H9 (cell line): ENCODE measurements at regions not wholly inside any gene's neighbourhood (a gene's known extent, or its start where the extent isn't known, plus 50 kb on each side); places are given as distances from the start of the nearest gene placed in this dataset.
A peak's percentile ranks its signal among the peaks of the same experiment; 100 is the strongest.

Experiments
- DNase-seq: peaks from one replicate; pipeline ENCODE4 v3.0.0-alpha.2; 2017
- H2AFZ ChIP-seq: one replicate; pipeline ENCODE4 v1.6.1; 2013; ENCODE audit warnings: mild to moderate bottlenecking, low read length, control low read depth, moderate library complexity
- H2AK5ac ChIP-seq: 2 replicates; pipeline ENCODE4 v1.6.1; 2013; ENCODE audit warnings: low read length, control low read depth, mixed read lengths; ENCODE audit not compliant: insufficient read length
- H2BK120ac ChIP-seq: one replicate; pipeline ENCODE4 v1.6.1; 2013; ENCODE audit warnings: low read depth, mild to moderate bottlenecking, low read length, control low read depth, inconsistent platforms; ENCODE audit not compliant: poor library complexity, severe bottlenecking
- H2BK12ac ChIP-seq: 2 replicates; pipeline ENCODE4 v1.6.1; 2013; ENCODE audit warnings: low read length, control low read depth, mixed read lengths, low read depth; ENCODE audit not compliant: insufficient read length
- H2BK15ac ChIP-seq: 2 replicates; pipeline ENCODE4 v1.6.1; 2013; ENCODE audit warnings: low read depth, low read length, control low read depth
- H2BK20ac ChIP-seq: one replicate; pipeline ENCODE4 v1.6.1; 2013; ENCODE audit warnings: low read depth, mild to moderate bottlenecking, low read length, control low read depth, inconsistent platforms; ENCODE audit not compliant: poor library complexity, severe bottlenecking
- H2BK5ac ChIP-seq: 2 replicates; pipeline ENCODE4 v1.6.1; 2013; ENCODE audit warnings: low read length, control low read depth, mixed read lengths; ENCODE audit not compliant: insufficient read length
- H3K14ac ChIP-seq: 2 replicates; pipeline ENCODE4 v1.6.1; 2013; ENCODE audit warnings: low read length, control low read depth; ENCODE audit not compliant: insufficient read depth
- H3K18ac ChIP-seq: 2 replicates; pipeline ENCODE4 v1.6.1; 2013; ENCODE audit warnings: low read depth, mild to moderate bottlenecking, mixed read lengths, low read length, control low read depth; ENCODE audit not compliant: insufficient read length
- H3K23ac ChIP-seq: 2 replicates; pipeline ENCODE4 v1.6.1; 2013; ENCODE audit warnings: low read length, control low read depth, mixed read lengths, low read depth; ENCODE audit not compliant: insufficient read length
- H3K23me2 ChIP-seq: 2 replicates; pipeline ENCODE4 v1.6.1; 2013; ENCODE audit warnings: low read depth, mild to moderate bottlenecking, mixed read lengths, low read length, control low read depth; ENCODE audit not compliant: insufficient read length, poor library complexity, severe bottlenecking
- H3K27ac ChIP-seq: 2 replicates; pipeline ENCODE4 v1.5.1; 2013; ENCODE audit warnings: low read length, control low read depth, mixed read lengths, low read depth; ENCODE audit not compliant: insufficient read length
- H3K27me3 ChIP-seq: 2 replicates; pipeline ENCODE4 v1.6.1; 2013; ENCODE audit warnings: low read length, control low read depth, inconsistent platforms; ENCODE audit not compliant: insufficient read depth
- H3K4ac ChIP-seq: 2 replicates; pipeline ENCODE4 v1.6.1; 2013; ENCODE audit warnings: low read depth, mild to moderate bottlenecking, control low read depth, inconsistent platforms, low read length, moderate library complexity
- H3K4me1 ChIP-seq: 2 replicates; pipeline ENCODE4 v1.6.1; 2013; ENCODE audit warnings: low read length, control low read depth, inconsistent platforms; ENCODE audit not compliant: insufficient read depth
- H3K4me2 ChIP-seq: 2 replicates; pipeline ENCODE4 v1.6.1; 2013; ENCODE audit warnings: low read length, control low read depth, mixed read lengths; ENCODE audit not compliant: insufficient read length, insufficient read depth
- H3K56ac ChIP-seq: 2 replicates; pipeline ENCODE4 v1.6.1; 2013; ENCODE audit warnings: low read depth, mild to moderate bottlenecking, mixed read lengths, low read length, control low read depth; ENCODE audit not compliant: insufficient read length
- H3K79me1 ChIP-seq: 2 replicates; pipeline ENCODE4 v1.6.1; 2013; ENCODE audit warnings: low read depth, mild to moderate bottlenecking, moderate library complexity, low read length, control low read depth, inconsistent platforms; ENCODE audit not compliant: insufficient read depth, poor library complexity, severe bottlenecking
- H3K79me2 ChIP-seq: 2 replicates; pipeline ENCODE4 v1.6.1; 2013; ENCODE audit warnings: low read length, control low read depth, inconsistent platforms; ENCODE audit not compliant: insufficient read depth
- H3K9ac ChIP-seq: 2 replicates; pipeline ENCODE4 v1.6.1; 2013; ENCODE audit warnings: low read length, control low read depth, mixed read lengths; ENCODE audit not compliant: insufficient read length; ENCODE audit errors: extremely low read depth
- H3K9me3 ChIP-seq: one replicate; pipeline ENCODE4 v1.6.1; 2013; ENCODE audit warnings: low read depth, low read length, inconsistent platforms; ENCODE audit not compliant: control insufficient read depth
- H3T11ph ChIP-seq: one replicate; pipeline ENCODE4 v1.6.1; 2013; ENCODE audit warnings: mild to moderate bottlenecking, low read length, control low read depth, inconsistent platforms
- H4K20me1 ChIP-seq: one replicate; pipeline ENCODE4 v1.6.1; 2013; ENCODE audit not compliant: control insufficient read depth, insufficient read length, insufficient read depth
- H4K5ac ChIP-seq: 2 replicates; pipeline ENCODE4 v1.6.1; 2013; ENCODE audit warnings: low read depth, mild to moderate bottlenecking, mixed read lengths, low read length, control low read depth; ENCODE audit not compliant: insufficient read length
- H4K8ac ChIP-seq: replicated peaks from 2 replicates; pipeline ENCODE4 v1.6.1; 2013; ENCODE audit warnings: low read length, control low read depth, mixed read lengths, low read depth; ENCODE audit not compliant: insufficient read length
- H4K91ac ChIP-seq: 2 replicates; pipeline ENCODE4 v1.6.1; 2013; ENCODE audit warnings: low read depth, mild to moderate bottlenecking, moderate library complexity, mixed read lengths, low read length, control low read depth; ENCODE audit not compliant: insufficient read length
- H3K27ac Mint-ChIP-seq, 3 experiments: 2 replicates in 2 of 3; 3 replicates in 1 of 3; pipeline ENCODE4 v1.8.0; 2020 to 2021; ENCODE audit warnings: mixed read lengths in 3 of 3, mild to moderate bottlenecking in 1 of 3, moderate library complexity in 1 of 3
- H3K27me3 Mint-ChIP-seq: 2 replicates; pipeline ENCODE4 v1.8.0; 2021; ENCODE audit warnings: low read depth, mild to moderate bottlenecking, moderate library complexity, mixed read lengths
- H3K36me3 Mint-ChIP-seq, 3 experiments: 2 replicates in 2 of 3; 3 replicates in 1 of 3; pipeline ENCODE4 v1.8.0; 2020 to 2021; ENCODE audit warnings: low read depth in 3 of 3, mixed read lengths in 3 of 3; ENCODE audit not compliant: insufficient read depth in 1 of 3
- H3K4me1 Mint-ChIP-seq, 2 experiments: 2 replicates each; pipeline ENCODE4 v1.8.0; 2020; ENCODE audit warnings: mixed read lengths in 2 of 2
- H3K4me3 Mint-ChIP-seq, 2 experiments: 2 replicates in 1 of 2; 3 replicates in 1 of 2; pipeline ENCODE4 v1.8.0; 2020 to 2021; ENCODE audit warnings: mild to moderate bottlenecking in 2 of 2, mixed read lengths in 2 of 2, moderate library complexity in 1 of 2
- H3K9me3 Mint-ChIP-seq, 2 experiments: 2 replicates in 1 of 2; 3 replicates in 1 of 2; pipeline ENCODE4 v1.8.0; 2020; ENCODE audit warnings: mild to moderate bottlenecking in 2 of 2, mixed read lengths in 2 of 2, moderate library complexity in 1 of 2
- WGBS: extraction: QIAGEN DNeasy Blood & Tissue Kit; methylation state at CpG from one replicate; pipeline ENCODE4 v1.1.7; 2013; ENCODE audit warnings: missing lambda C conversion rate, low lambda C conversion rate, mixed read lengths; ENCODE audit not compliant: insufficient read length; ENCODE audit errors: extremely low coverage; 5-methylcytosine and 5-hydroxymethylcytosine counted together
- TF ChIP-seq, protein P1 (sequence below): fragments of 200-600 bp; sonication (generic); conservative IDR thresholded peaks from 3 replicates; pipeline ENCODE4 v1.8.0; 2021; ENCODE audit warnings: antibody characterized with exemption, mild to moderate bottlenecking

DNA sequence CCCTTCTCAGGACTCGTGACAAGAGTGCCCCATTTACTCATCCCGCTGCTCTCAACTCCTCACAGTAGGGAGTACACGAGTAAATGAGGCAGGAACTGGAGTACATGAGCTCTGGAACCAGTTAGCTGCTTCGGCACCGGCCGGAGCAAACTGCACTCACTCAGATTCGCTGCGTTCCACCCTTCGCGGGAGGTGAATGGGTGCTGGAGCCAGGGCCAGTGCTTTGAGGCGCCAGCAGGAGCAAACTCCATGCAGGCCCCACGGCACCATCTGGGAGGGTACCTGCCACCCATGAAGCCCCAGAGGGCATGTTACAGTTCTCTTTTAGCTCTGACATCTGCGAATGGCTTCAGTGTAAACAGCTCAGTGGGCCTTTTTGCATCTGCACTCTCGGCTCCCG lies 315.5 kb upstream of the GK2 start:
- WGBS: no CpG with 5 or more reads among the region's 15 CpGs
- Histone ChIP-seq H3K4me2 (no peak overlapping the region), H4K5ac (no peak overlapping the region), H3K9ac (no peak overlapping the region), H3K23ac (no peak overlapping the region), H2AK5ac (no peak overlapping the region), H3K4me1 (no peaks in the 10 kb centered on the region), H4K91ac (no peak overlapping the region), H4K20me1 (no peaks in the 10 kb centered on the region), H2BK5ac (no peak overlapping the region), H3K9me3 (no peaks in the 10 kb centered on the region), H3K23me2 (no peaks in the 10 kb centered on the region), H3K79me1 (no peaks in the 10 kb centered on the region), H3K79me2 (no peaks in the 10 kb centered on the region), H3K4ac (no peak overlapping the region), H3K14ac (no peak overlapping the region), H2BK20ac (no peak overlapping the region), H2BK15ac (no peak overlapping the region), H3K18ac (no peak overlapping the region), H4K8ac (no peak overlapping the region), H3K27ac (no peak overlapping the region), H3K27me3 (no peaks in the 10 kb centered on the region), H2BK120ac (no peak overlapping the region), H2AFZ (no peak overlapping the region), H2BK12ac (no peak overlapping the region), H3K56ac (no peak overlapping the region), H3T11ph (no peak overlapping the region)
- Mint-ChIP-seq H3K27ac (peak overlapping the region in 1 of 3 experiments; percentile 39; a peak in 1 of 7 replicates), H3K27me3 (no peaks in the 10 kb centered on the region), H3K9me3 (peaks cover 13 to 17% of the 10 kb centered on the region in 2 experiments), H3K36me3 (peaks cover 3 to 19% (median 8%) of the 10 kb centered on the region in 3 experiments; a peak in 6 of 7 replicates), H3K4me1 (peaks cover 0 to 4% of the 10 kb centered on the region in 2 experiments; a peak in 2 of 4 replicates), H3K4me3 (no peak overlapping the region)
- TF ChIP-seq, protein P1, sequence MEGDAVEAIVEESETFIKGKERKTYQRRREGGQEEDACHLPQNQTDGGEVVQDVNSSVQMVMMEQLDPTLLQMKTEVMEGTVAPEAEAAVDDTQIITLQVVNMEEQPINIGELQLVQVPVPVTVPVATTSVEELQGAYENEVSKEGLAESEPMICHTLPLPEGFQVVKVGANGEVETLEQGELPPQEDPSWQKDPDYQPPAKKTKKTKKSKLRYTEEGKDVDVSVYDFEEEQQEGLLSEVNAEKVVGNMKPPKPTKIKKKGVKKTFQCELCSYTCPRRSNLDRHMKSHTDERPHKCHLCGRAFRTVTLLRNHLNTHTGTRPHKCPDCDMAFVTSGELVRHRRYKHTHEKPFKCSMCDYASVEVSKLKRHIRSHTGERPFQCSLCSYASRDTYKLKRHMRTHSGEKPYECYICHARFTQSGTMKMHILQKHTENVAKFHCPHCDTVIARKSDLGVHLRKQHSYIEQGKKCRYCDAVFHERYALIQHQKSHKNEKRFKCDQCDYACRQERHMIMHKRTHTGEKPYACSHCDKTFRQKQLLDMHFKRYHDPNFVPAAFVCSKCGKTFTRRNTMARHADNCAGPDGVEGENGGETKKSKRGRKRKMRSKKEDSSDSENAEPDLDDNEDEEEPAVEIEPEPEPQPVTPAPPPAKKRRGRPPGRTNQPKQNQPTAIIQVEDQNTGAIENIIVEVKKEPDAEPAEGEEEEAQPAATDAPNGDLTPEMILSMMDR: no peak
- peak; percentile 58 for DNase-seq
